Keratinocyte (primary cell): ENCODE measurements at regions not wholly inside any gene's neighbourhood (a gene's known extent, or its start where the extent isn't known, plus 50 kb on each side); places are given as distances from the start of the nearest gene placed in this dataset.

Source experiments
- EZH2 ChIP-seq: IDR thresholded peaks from one replicate; pipeline ENCODE4 v1.6.1; 2012; ENCODE audit warnings: inconsistent platforms, mild to moderate bottlenecking, low read length, moderate library complexity
- TF ChIP-seq, protein P1 (sequence below), 3 experiments: IDR thresholded peaks in 1 of 3; conservative IDR thresholded peaks in 1 of 3; optimal IDR thresholded peaks in 1 of 3; 2 replicates in 2 of 3; 3 replicates in 1 of 3; pipeline versions ENCODE3 to v1.5.1; 2011; ENCODE audit warnings: low read length in 3 of 3, mild to moderate bottlenecking in 3 of 3, moderate library complexity in 2 of 3, control low read depth in 1 of 3, inconsistent platforms in 1 of 3; ENCODE audit not compliant: insufficient read depth in 2 of 3; ENCODE audit errors: extremely low read depth in 1 of 3

GRCh38 chr17:72349491-72349995 lies 228.7 kb downstream of the SOX9 start:
- TF ChIP-seq, protein P1, sequence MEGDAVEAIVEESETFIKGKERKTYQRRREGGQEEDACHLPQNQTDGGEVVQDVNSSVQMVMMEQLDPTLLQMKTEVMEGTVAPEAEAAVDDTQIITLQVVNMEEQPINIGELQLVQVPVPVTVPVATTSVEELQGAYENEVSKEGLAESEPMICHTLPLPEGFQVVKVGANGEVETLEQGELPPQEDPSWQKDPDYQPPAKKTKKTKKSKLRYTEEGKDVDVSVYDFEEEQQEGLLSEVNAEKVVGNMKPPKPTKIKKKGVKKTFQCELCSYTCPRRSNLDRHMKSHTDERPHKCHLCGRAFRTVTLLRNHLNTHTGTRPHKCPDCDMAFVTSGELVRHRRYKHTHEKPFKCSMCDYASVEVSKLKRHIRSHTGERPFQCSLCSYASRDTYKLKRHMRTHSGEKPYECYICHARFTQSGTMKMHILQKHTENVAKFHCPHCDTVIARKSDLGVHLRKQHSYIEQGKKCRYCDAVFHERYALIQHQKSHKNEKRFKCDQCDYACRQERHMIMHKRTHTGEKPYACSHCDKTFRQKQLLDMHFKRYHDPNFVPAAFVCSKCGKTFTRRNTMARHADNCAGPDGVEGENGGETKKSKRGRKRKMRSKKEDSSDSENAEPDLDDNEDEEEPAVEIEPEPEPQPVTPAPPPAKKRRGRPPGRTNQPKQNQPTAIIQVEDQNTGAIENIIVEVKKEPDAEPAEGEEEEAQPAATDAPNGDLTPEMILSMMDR (optimal IDR thresholded peaks at IDR 0.05 in 1 of 3, IDR thresholded peaks at IDR 0.05 in 1 of 3, conservative IDR thresholded peaks at IDR 0.05 in 1 of 3; ENCODE audit: extremely low read depth in 1 of 3, insufficient read depth in 2 of 3, low read length in 3 of 3), result no peak
- TF ChIP-seq EZH2, result no peak
